ENCODE measurements at regions not wholly inside any gene's neighbourhood (a gene's known extent, or its start where the extent isn't known, plus 50 kb on each side); places are given as distances from the start of the nearest gene placed in this dataset.

DNA sequence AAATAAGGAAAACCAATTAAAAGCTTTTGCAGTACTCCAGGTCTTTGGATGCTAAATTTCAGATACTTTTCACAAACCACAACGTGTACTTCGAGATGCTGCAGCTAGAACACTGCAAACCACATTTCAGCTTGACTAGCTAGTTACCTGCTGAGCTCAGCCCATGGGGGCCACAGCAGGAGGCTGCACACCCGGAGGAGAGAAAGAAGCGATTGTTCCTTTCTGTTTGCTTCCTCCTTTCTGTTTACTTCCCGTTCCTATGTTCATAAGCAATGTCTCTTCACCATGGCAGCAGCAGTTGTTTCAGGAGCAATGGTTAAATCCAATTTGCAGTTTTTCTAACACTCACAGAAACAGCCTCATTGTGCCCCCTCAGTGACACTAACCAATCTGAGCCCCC lies 225.6 kb upstream of the FGGY start:
- no peak for TF ChIP-seq CTCF (conservative IDR thresholded peaks at IDR 0.05; ENCODE audit: low read depth, low read length)
- TF ChIP-seq EZH2 (IDR thresholded peaks at IDR 0.05; ENCODE audit: borderline replicate concordance, low read depth, low read length, poor library complexity, severe bottlenecking) = no peak

Measured in A673 (cell line).